ENCODE measurements at regions not wholly inside any gene's neighbourhood (a gene's known extent, or its start where the extent isn't known, plus 50 kb on each side); places are given as distances from the start of the nearest gene placed in this dataset.

GRCh38 chr1:87810166-87810565 is 481.5 kb downstream of the LMO4 start:
- TF ChIP-seq SNAI2 (CRISPR knock-in tag; IDR thresholded peaks at IDR 0.05) (no peak), TOX (CRISPR knock-in tag; IDR thresholded peaks at IDR 0.05; ENCODE audit: borderline replicate concordance) (no peak), ZNF8 (CRISPR knock-in tag; IDR thresholded peaks at IDR 0.05) (no peak), ARNTL (CRISPR knock-in tag; IDR thresholded peaks at IDR 0.05; ENCODE audit: borderline replicate concordance, low read depth) (no peak), BACH2 (CRISPR knock-in tag; IDR thresholded peaks at IDR 0.05; ENCODE audit: borderline replicate concordance) (no peak), ZNF70 (CRISPR knock-in tag; IDR thresholded peaks at IDR 0.05) (no peak), ZFP3 (CRISPR knock-in tag; IDR thresholded peaks at IDR 0.05) (no peak), CSRNP3 (CRISPR knock-in tag; IDR thresholded peaks at IDR 0.05) (no peak), OSR1 (CRISPR knock-in tag; IDR thresholded peaks at IDR 0.05) (no peak), ESRRG (CRISPR knock-in tag; IDR thresholded peaks at IDR 0.05) (no peak), ZFP30 (CRISPR knock-in tag; IDR thresholded peaks at IDR 0.05) (no peak), PATZ1 (CRISPR knock-in tag; IDR thresholded peaks at IDR 0.05; ENCODE audit: borderline replicate concordance) (no peak), RARB (CRISPR knock-in tag; IDR thresholded peaks at IDR 0.05) (no peak), GLIS3 (CRISPR knock-in tag; IDR thresholded peaks at IDR 0.05) (no peak), ZC3H10 (CRISPR knock-in tag; IDR thresholded peaks at IDR 0.05) (no peak), ZNF565 (CRISPR knock-in tag; conservative IDR thresholded peaks at IDR 0.05; ENCODE audit: low read depth) (no peak), TSHZ2 (CRISPR knock-in tag; IDR thresholded peaks at IDR 0.05) (no peak)

GRCh38 chr1:87812871-87813577 is 484.3 kb downstream of the LMO4 start:
- peak; percentile 35; the same call in 2 of the 3 replicates for ATAC-seq
- no peak for TF ChIP-seq ZC3H10 (CRISPR knock-in tag; IDR thresholded peaks at IDR 0.05)
- no peak for TF ChIP-seq TSHZ2 (CRISPR knock-in tag; IDR thresholded peaks at IDR 0.05)
- no peak for TF ChIP-seq ZFP3 (CRISPR knock-in tag; IDR thresholded peaks at IDR 0.05)
- TF ChIP-seq ESRRG (CRISPR knock-in tag; IDR thresholded peaks at IDR 0.05): no peak
- TF ChIP-seq BACH2 (CRISPR knock-in tag; IDR thresholded peaks at IDR 0.05; ENCODE audit: borderline replicate concordance): no peak
- TF ChIP-seq CSDC2 (CRISPR knock-in tag; IDR thresholded peaks at IDR 0.05): no peak
- no peak for TF ChIP-seq GLIS3 (CRISPR knock-in tag; IDR thresholded peaks at IDR 0.05)
- TF ChIP-seq ZNF565 (CRISPR knock-in tag; conservative IDR thresholded peaks at IDR 0.05; ENCODE audit: low read depth): no peak
- no peak for TF ChIP-seq TCF4 (CRISPR knock-in tag; IDR thresholded peaks at IDR 0.05; ENCODE audit: borderline replicate concordance)
- no peak for TF ChIP-seq ZNF8 (CRISPR knock-in tag; IDR thresholded peaks at IDR 0.05)
- no peak for TF ChIP-seq ZNF70 (CRISPR knock-in tag; IDR thresholded peaks at IDR 0.05)
- no peak for TF ChIP-seq ZFP30 (CRISPR knock-in tag; IDR thresholded peaks at IDR 0.05)

More at GRCh38 chr1:87810166-87810565, 481.5 kb downstream of the LMO4 start:
- no peak for ATAC-seq

GRCh38 chr1:87814573-87814972 is 485.9 kb downstream of the LMO4 start:
- TF ChIP-seq CSRNP3 (CRISPR knock-in tag; IDR thresholded peaks at IDR 0.05) (no peak), ZNF8 (CRISPR knock-in tag; IDR thresholded peaks at IDR 0.05) (no peak), TCF4 (CRISPR knock-in tag; IDR thresholded peaks at IDR 0.05; ENCODE audit: borderline replicate concordance) (no peak), BACH2 (CRISPR knock-in tag; IDR thresholded peaks at IDR 0.05; ENCODE audit: borderline replicate concordance) (no peak), OSR1 (CRISPR knock-in tag; IDR thresholded peaks at IDR 0.05) (no peak), TOX (CRISPR knock-in tag; IDR thresholded peaks at IDR 0.05; ENCODE audit: borderline replicate concordance) (no peak), ZC3H10 (CRISPR knock-in tag; IDR thresholded peaks at IDR 0.05) (no peak), POU6F1 (CRISPR knock-in tag; IDR thresholded peaks at IDR 0.05; ENCODE audit: borderline replicate concordance, low read depth) (no peak), RARB (CRISPR knock-in tag; IDR thresholded peaks at IDR 0.05) (no peak), PPARA (CRISPR knock-in tag; IDR thresholded peaks at IDR 0.05; ENCODE audit: borderline replicate concordance) (no peak)
- ATAC-seq: no peak
